Erythroblast (primary cell): ENCODE measurements at regions not wholly inside any gene's neighbourhood (a gene's known extent, or its start where the extent isn't known, plus 50 kb on each side); places are given as distances from the start of the nearest gene placed in this dataset.

Experiments
- GATA1 ChIP-seq: IDR thresholded peaks from 2 replicates; pipeline ENCODE4 v1.6.1; 2011; ENCODE audit warnings: low read depth, mild to moderate bottlenecking, control low read depth, low read length, moderate library complexity
- POLR2A ChIP-seq: IDR thresholded peaks from 2 replicates; pipeline ENCODE4 v1.6.1; 2011; ENCODE audit warnings: mild to moderate bottlenecking, low read length

DNA sequence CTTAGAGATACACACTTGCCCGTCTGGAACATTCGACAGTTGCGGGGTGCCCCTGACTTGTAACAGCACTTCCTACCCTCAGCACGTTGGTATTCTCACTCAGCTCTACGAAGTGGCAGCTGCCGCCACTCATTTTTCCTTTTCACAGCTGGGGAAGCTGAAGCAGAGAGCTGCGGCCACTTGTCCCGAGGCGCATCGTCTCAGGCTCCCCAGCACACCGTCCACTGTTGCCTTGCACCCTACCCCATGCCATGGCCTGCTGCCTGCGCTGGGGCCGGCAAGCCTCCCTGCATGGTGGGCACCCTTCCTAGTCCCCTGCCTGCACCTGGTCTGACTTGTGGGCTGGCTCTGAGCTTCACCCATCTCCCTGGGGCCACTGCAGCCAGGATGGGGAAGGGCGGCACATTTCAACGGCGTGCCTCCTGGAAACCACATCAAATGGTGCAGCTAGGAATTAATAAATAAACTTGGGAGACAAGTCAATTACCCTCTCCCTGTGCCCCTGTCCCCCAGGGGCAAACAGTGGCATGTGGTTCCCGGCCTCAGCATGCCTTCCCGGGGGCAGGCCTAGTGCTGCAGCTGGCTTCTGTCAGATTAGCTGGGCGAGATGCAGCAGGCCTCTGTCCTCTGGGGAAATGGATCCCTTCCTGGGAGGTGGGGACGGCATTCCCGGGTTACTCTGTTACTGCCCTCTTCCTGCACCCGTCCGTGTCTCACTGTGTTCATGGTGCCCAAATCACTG lies 64.7 kb upstream of the HAAO start:
- TF ChIP-seq POLR2A (no peak), GATA1 (no peak)
